H1 (cell line): ENCODE measurements at regions not wholly inside any gene's neighbourhood (a gene's known extent, or its start where the extent isn't known, plus 50 kb on each side); places are given as distances from the start of the nearest gene placed in this dataset.

ENCODE experiments used
- CBX8 ChIP-seq: fragments of 300-800, 300-1000 bp; sonication (generic); IDR thresholded peaks from 2 replicates; pipeline ENCODE4 v1.7.1; 2016; ENCODE audit warnings: low read depth, low read length, borderline replicate concordance
- CEBPB ChIP-seq: IDR thresholded peaks from 2 replicates; pipeline ENCODE4 v1.6.1; 2012; ENCODE audit warnings: low read depth, low read length
- CREB1 ChIP-seq: IDR thresholded peaks from 2 replicates; pipeline ENCODE4 v1.6.1; 2012; ENCODE audit warnings: inconsistent platforms
- MAX ChIP-seq: IDR thresholded peaks from 2 replicates; pipeline ENCODE4 v1.6.1; 2012; ENCODE audit warnings: inconsistent platforms
- PHF8 ChIP-seq: fragments of 200-600 bp; sonication (generic); conservative IDR thresholded peaks from 2 replicates; pipeline ENCODE4 v1.7.1; 2012; ENCODE audit warnings: low read depth, mild to moderate bottlenecking, inconsistent platforms, low read length, moderate library complexity
- POLR2AphosphoS5 ChIP-seq: IDR thresholded peaks from 2 replicates; pipeline ENCODE4 v1.6.1; 2011; ENCODE audit warnings: low read depth, low read length
- SAP30 ChIP-seq: fragments of 300-600 bp; sonication (generic); IDR thresholded peaks from 2 replicates; pipeline ENCODE4 v1.7.1; 2012; ENCODE audit warnings: low read length, moderate library complexity, mild to moderate bottlenecking, inconsistent platforms; ENCODE audit not compliant: insufficient read depth, insufficient replicate concordance
- SP4 ChIP-seq: IDR thresholded peaks from 2 replicates; pipeline ENCODE4 v1.6.1; 2012; ENCODE audit warnings: low read length, inconsistent platforms
- TAF7 ChIP-seq: optimal IDR thresholded peaks from 2 replicates; pipeline ENCODE3; 2011; ENCODE audit warnings: low read depth, mild to moderate bottlenecking, inconsistent platforms, low read length, moderate library complexity, borderline replicate concordance
- TF ChIP-seq, protein P1 (sequence below): fragments of 300-600 bp; sonication (generic); IDR thresholded peaks from 2 replicates; pipeline ENCODE4 v1.7.1; 2012; ENCODE audit warnings: low read length, moderate library complexity, mild to moderate bottlenecking, inconsistent platforms; ENCODE audit not compliant: insufficient replicate concordance

DNA sequence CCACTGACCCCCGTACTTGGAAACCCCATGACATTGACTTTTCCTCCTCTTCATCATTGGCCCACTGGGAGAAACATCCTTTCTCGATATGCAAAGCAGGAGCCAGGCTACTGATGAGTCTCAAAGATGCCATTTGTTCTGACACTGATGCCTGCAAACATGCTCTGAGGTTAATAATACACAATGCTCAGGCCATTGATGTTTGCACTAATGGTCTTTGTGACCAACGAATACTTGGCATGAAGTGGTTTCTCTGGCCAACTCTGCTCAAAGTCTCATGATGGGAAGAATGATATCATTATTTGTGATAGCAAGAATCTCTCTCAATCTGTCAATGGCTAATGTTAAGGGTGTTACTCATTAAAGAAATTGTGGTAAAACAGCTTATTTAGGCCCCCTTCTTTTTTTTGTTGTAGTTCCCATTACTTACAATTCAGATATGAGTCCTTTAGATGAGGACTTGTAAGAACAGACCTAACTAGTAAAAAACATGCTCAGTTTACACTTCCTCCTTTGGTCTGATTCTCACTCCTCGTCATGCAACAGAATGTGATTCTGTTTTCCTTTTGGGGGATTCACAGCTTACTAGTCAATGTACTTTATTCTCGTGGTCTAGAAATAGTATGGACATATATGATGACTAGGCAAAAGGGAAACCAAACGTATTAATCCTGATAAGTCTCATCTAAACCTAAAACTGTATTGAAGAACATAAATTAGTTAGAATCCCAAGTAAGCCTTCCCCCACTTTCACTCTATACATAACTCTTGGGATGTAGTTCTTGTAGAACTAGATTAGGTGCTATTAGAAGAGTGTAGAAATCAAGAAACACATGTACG is 488.8 kb upstream of the DPPA4 start (continued):
- TF ChIP-seq, protein P1, sequence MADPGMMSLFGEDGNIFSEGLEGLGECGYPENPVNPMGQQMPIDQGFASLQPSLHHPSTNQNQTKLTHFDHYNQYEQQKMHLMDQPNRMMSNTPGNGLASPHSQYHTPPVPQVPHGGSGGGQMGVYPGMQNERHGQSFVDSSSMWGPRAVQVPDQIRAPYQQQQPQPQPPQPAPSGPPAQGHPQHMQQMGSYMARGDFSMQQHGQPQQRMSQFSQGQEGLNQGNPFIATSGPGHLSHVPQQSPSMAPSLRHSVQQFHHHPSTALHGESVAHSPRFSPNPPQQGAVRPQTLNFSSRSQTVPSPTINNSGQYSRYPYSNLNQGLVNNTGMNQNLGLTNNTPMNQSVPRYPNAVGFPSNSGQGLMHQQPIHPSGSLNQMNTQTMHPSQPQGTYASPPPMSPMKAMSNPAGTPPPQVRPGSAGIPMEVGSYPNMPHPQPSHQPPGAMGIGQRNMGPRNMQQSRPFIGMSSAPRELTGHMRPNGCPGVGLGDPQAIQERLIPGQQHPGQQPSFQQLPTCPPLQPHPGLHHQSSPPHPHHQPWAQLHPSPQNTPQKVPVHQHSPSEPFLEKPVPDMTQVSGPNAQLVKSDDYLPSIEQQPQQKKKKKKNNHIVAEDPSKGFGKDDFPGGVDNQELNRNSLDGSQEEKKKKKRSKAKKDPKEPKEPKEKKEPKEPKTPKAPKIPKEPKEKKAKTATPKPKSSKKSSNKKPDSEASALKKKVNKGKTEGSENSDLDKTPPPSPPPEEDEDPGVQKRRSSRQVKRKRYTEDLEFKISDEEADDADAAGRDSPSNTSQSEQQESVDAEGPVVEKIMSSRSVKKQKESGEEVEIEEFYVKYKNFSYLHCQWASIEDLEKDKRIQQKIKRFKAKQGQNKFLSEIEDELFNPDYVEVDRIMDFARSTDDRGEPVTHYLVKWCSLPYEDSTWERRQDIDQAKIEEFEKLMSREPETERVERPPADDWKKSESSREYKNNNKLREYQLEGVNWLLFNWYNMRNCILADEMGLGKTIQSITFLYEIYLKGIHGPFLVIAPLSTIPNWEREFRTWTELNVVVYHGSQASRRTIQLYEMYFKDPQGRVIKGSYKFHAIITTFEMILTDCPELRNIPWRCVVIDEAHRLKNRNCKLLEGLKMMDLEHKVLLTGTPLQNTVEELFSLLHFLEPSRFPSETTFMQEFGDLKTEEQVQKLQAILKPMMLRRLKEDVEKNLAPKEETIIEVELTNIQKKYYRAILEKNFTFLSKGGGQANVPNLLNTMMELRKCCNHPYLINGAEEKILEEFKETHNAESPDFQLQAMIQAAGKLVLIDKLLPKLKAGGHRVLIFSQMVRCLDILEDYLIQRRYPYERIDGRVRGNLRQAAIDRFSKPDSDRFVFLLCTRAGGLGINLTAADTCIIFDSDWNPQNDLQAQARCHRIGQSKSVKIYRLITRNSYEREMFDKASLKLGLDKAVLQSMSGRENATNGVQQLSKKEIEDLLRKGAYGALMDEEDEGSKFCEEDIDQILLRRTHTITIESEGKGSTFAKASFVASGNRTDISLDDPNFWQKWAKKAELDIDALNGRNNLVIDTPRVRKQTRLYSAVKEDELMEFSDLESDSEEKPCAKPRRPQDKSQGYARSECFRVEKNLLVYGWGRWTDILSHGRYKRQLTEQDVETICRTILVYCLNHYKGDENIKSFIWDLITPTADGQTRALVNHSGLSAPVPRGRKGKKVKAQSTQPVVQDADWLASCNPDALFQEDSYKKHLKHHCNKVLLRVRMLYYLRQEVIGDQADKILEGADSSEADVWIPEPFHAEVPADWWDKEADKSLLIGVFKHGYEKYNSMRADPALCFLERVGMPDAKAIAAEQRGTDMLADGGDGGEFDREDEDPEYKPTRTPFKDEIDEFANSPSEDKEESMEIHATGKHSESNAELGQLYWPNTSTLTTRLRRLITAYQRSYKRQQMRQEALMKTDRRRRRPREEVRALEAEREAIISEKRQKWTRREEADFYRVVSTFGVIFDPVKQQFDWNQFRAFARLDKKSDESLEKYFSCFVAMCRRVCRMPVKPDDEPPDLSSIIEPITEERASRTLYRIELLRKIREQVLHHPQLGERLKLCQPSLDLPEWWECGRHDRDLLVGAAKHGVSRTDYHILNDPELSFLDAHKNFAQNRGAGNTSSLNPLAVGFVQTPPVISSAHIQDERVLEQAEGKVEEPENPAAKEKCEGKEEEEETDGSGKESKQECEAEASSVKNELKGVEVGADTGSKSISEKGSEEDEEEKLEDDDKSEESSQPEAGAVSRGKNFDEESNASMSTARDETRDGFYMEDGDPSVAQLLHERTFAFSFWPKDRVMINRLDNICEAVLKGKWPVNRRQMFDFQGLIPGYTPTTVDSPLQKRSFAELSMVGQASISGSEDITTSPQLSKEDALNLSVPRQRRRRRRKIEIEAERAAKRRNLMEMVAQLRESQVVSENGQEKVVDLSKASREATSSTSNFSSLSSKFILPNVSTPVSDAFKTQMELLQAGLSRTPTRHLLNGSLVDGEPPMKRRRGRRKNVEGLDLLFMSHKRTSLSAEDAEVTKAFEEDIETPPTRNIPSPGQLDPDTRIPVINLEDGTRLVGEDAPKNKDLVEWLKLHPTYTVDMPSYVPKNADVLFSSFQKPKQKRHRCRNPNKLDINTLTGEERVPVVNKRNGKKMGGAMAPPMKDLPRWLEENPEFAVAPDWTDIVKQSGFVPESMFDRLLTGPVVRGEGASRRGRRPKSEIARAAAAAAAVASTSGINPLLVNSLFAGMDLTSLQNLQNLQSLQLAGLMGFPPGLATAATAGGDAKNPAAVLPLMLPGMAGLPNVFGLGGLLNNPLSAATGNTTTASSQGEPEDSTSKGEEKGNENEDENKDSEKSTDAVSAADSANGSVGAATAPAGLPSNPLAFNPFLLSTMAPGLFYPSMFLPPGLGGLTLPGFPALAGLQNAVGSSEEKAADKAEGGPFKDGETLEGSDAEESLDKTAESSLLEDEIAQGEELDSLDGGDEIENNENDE, result no peak
- TF ChIP-seq MAX (no peak), PHF8 (no peak), CEBPB (no peak), SAP30 (no peak), CREB1 (no peak), CBX8 (no peak), TAF7 (no peak), SP4 (no peak), POLR2AphosphoS5 (no peak)
